Transverse colon (tissue), 4 donors: ENCODE measurements at regions not wholly inside any gene's neighbourhood (a gene's known extent, or its start where the extent isn't known, plus 50 kb on each side); places are given as distances from the start of the nearest gene placed in this dataset.

Source experiments
- DNase-seq: peaks from one replicate; pipeline ENCODE4 v3.0.0-alpha.2; 2019
- H3K27ac ChIP-seq, 4 donors: fragments of 200-600 bp; sonication (generic); 2 replicates each; pipeline ENCODE4 v1.5.1; 2016 to 2018; ENCODE audit warnings: inconsistent platforms in 4 of 4
- H3K27me3 ChIP-seq: fragments of 200-600 bp; sonication (generic); 2 replicates; pipeline ENCODE4 v1.5.1; 2017; ENCODE audit warnings: inconsistent platforms
- H3K36me3 ChIP-seq, 4 donors: fragments of 200-600 bp; sonication (generic); 2 replicates each; pipeline ENCODE4 v1.5.1; 2017 to 2019; ENCODE audit warnings: inconsistent platforms in 4 of 4
- H3K4me1 ChIP-seq, 4 donors: fragments of 200-600 bp; sonication (generic); 2 replicates each; pipeline ENCODE4 v1.5.1; 2017 to 2020; ENCODE audit warnings: inconsistent platforms in 4 of 4
- H3K4me3 ChIP-seq, 4 donors: fragments of 200-600 bp; sonication (generic); 1 replicate in 1 of 4; 2 replicates in 3 of 4; pipeline versions ENCODE4 v1.5.1 to v1.6.1; 2017 to 2019; ENCODE audit warnings: inconsistent platforms in 4 of 4
- H3K9me3 ChIP-seq, 2 donors: fragments of 200-600 bp; sonication (generic); 2 replicates each; pipeline ENCODE4 v1.5.1; 2017 to 2019; ENCODE audit warnings: inconsistent platforms in 2 of 2
- CTCF ChIP-seq, 5 experiments: fragments of 200-600 bp in 3 of 5; fragments of 450-650 bp in 2 of 5; sonication (generic) in 3 of 5; IDR thresholded peaks; 1 replicate in 2 of 5; 2 replicates in 3 of 5; pipeline ENCODE4 v1.5.1; 2016 to 2017; ENCODE audit warnings: antibody characterized with exemption in 5 of 5, inconsistent platforms in 3 of 5, mild to moderate bottlenecking in 2 of 5, moderate library complexity in 1 of 5
- EP300 ChIP-seq: sonication (generic); formaldehyde crosslinking; IDR thresholded peaks from one replicate; pipeline ENCODE4 v1.6.1; 2017; ENCODE audit warnings: antibody characterized with exemption, low read depth
- POLR2A ChIP-seq: fragments of 450-650 bp; IDR thresholded peaks from one replicate; pipeline ENCODE4 v1.6.1; 2016; ENCODE audit warnings: antibody characterized with exemption, mild to moderate bottlenecking, moderate library complexity
- POLR2AphosphoS5 ChIP-seq, 3 donors: sonication (generic); formaldehyde crosslinking; IDR thresholded peaks; one replicate each; pipeline ENCODE4 v1.6.1; 2016; ENCODE audit warnings: antibody characterized with exemption in 3 of 3
- WGBS, 2 donors: methylation state at CpG; one replicate each; pipeline ENCODE4 v1.1.5; 2018; ENCODE audit warnings: low coverage in 1 of 2; 5-methylcytosine and 5-hydroxymethylcytosine counted together
- in situ Hi-C, 4 donors: fragments of 200-750 bp; cut with MboI; loops; one replicate each; pipeline versions ENCODE4 v1.15.0 to v1.15.1; 2017; ENCODE audit warnings: low sequenced_read_pairs in 3 of 4, low pct_ligation_motif_present in 1 of 4, low pct_unique_long_range_greater_than_20kb in 1 of 4
- intact Hi-C: fragments of 100-400 bp; cut with DNase I; formaldehyde crosslinking; loops from one replicate; pipeline ENCODE4 v1.15.1; 2023; ENCODE audit warnings: low total_unique reads

GRCh38 chr20:9926476-9926875 lies 87.6 kb upstream of the PAK5 start:
- DNase-seq: no peak
- no peaks in the 10 kb centered on the region for H3K9me3 ChIP-seq
- H3K27ac ChIP-seq: no peak overlapping the region
- in situ Hi-C loops (no loop called here), intact Hi-C loops (no loop called here)
- H3K4me1 ChIP-seq: peaks cover 0 to 7% (median 0%) of the 10 kb centered on the region in 4 donors
- H3K4me3 ChIP-seq: no peak overlapping the region
- H3K36me3 ChIP-seq: no peaks in the 10 kb centered on the region
- TF ChIP-seq CTCF (IDR thresholded peaks at IDR 0.05) (no peak), EP300 (no peak), POLR2A (no peak), POLR2AphosphoS5 (IDR thresholded peaks at IDR 0.05) (no peak)
- H3K27me3 ChIP-seq: no peaks in the 10 kb centered on the region

GRCh38 chr20:9926007-9926406 lies 87.1 kb upstream of the PAK5 start:
- H3K4me3 ChIP-seq: no peak overlapping the region
- no peaks in the 10 kb centered on the region for H3K27me3 ChIP-seq
- no peak overlapping the region for H3K27ac ChIP-seq
- H3K36me3 ChIP-seq: no peaks in the 10 kb centered on the region
- H3K4me1 ChIP-seq: peaks cover 0 to 12% (median 1%) of the 10 kb centered on the region in 4 donors
- intact Hi-C loops (no loop called here), in situ Hi-C loops (no loop called here)
- no peaks in the 10 kb centered on the region for H3K9me3 ChIP-seq
- no peak for DNase-seq
- 90 to 100% methylated on average over 1 of the region's 1 CpG for WGBS, 2 donors
- TF ChIP-seq CTCF (IDR thresholded peaks at IDR 0.05) (no peak), EP300 (no peak), POLR2AphosphoS5 (IDR thresholded peaks at IDR 0.05) (no peak), POLR2A (no peak)

GRCh38 chr20:9923648-9924047 lies 84.8 kb upstream of the PAK5 start:
- H3K36me3 ChIP-seq: no peaks in the 10 kb centered on the region
- no peaks in the 10 kb centered on the region for H3K27me3 ChIP-seq
- H3K27ac ChIP-seq: no peak overlapping the region
- no peak overlapping the region for H3K4me3 ChIP-seq
- no peaks in the 10 kb centered on the region for H3K9me3 ChIP-seq
- 83 to 88% methylated on average over 3 to 4 of the region's 4 CpGs for WGBS, 2 donors
- in situ Hi-C loops: loop anchor here in 2 of 4 donors (25.0 kb wide), 2 partner anchors 311 to 511 kb away; no protein-coding TSS in a partner anchor
- intact Hi-C loops: no loop called here
- no peak for TF ChIP-seq POLR2A
- TF ChIP-seq CTCF (IDR thresholded peaks at IDR 0.05): no peak
- H3K4me1 ChIP-seq: peaks cover 0 to 18% (median 1%) of the 10 kb centered on the region in 4 donors
- DNase-seq: no peak

GRCh38 chr20:9920866-9921265 lies 82.0 kb upstream of the PAK5 start:
- Histone ChIP-seq H3K4me3 (no peak overlapping the region), H3K27me3 (no peaks in the 10 kb centered on the region), H3K9me3 (no peaks in the 10 kb centered on the region), H3K36me3 (no peaks in the 10 kb centered on the region), H3K27ac (no peak overlapping the region), H3K4me1 (peaks cover 0 to 11% (median 1%) of the 10 kb centered on the region in 4 donors)
- TF ChIP-seq CTCF (IDR thresholded peaks at IDR 0.05): no peak
- TF ChIP-seq EP300: no peak
- TF ChIP-seq POLR2AphosphoS5 (IDR thresholded peaks at IDR 0.05): no peak
- TF ChIP-seq POLR2A: no peak
- intact Hi-C loops (no loop called here), in situ Hi-C loops (loop anchor here in 2 of 4 donors (25.0 kb wide), 2 partner anchors 309 to 509 kb away; no protein-coding TSS in a partner anchor)
- DNase-seq: no peak
- 44 to 57% methylated on average over 2 of the region's 2 CpGs for WGBS, 2 donors
